HCT116 (cell line): ENCODE measurements at regions not wholly inside any gene's neighbourhood (a gene's known extent, or its start where the extent isn't known, plus 50 kb on each side); places are given as distances from the start of the nearest gene placed in this dataset.

Source experiments
- CTCF ChIP-seq, 3 experiments: fragments of 200-600 bp in 1 of 3; sonication (generic) in 1 of 3; IDR thresholded peaks in 2 of 3; conservative IDR thresholded peaks in 1 of 3; 2 replicates each; pipeline ENCODE4 v1.5.1; 2012 to 2017; ENCODE audit warnings: low read depth in 2 of 3, low read length in 2 of 3, antibody characterized with exemption in 1 of 3, borderline replicate concordance in 1 of 3, control low read depth in 1 of 3, mild to moderate bottlenecking in 1 of 3, mixed read lengths in 1 of 3, mixed run types in 1 of 3, moderate library complexity in 1 of 3; ENCODE audit not compliant: insufficient read depth in 1 of 3
- EZH2 ChIP-seq: fragments of 200-600 bp; sonication (generic); IDR thresholded peaks from 2 replicates; pipeline ENCODE4 v1.6.1; 2017; ENCODE audit warnings: antibody characterized with exemption, mixed run types
- EZH2phosphoT487 ChIP-seq: fragments of 200-600 bp; IDR thresholded peaks from 2 replicates; pipeline ENCODE4 v1.6.1; 2018; ENCODE audit warnings: antibody characterized with exemption, borderline replicate concordance
- FOSL1 ChIP-seq: IDR thresholded peaks from 2 replicates; pipeline ENCODE4 v1.6.1; 2012; ENCODE audit warnings: low read depth
- POLR2A ChIP-seq: IDR thresholded peaks from 2 replicates; pipeline ENCODE4 v1.7.0; 2011; ENCODE audit warnings: borderline replicate concordance; ENCODE audit not compliant: insufficient read depth, insufficient read length; ENCODE audit errors: extremely low read depth
- POLR2AphosphoS5 ChIP-seq: IDR thresholded peaks from 2 replicates; pipeline ENCODE4 v1.6.1; 2011; ENCODE audit warnings: mild to moderate bottlenecking, low read depth, low read length, moderate library complexity

- TF ChIP-seq POLR2A (no peak), CTCF (IDR thresholded peaks at IDR 0.05 in 2 of 3, conservative IDR thresholded peaks at IDR 0.05 in 1 of 3; ENCODE audit: borderline replicate concordance in 1 of 3, insufficient read depth in 1 of 3, low read depth in 2 of 3, low read length in 2 of 3) (no peak), EZH2 (no peak), EZH2phosphoT487 (no peak), POLR2AphosphoS5 (no peak), FOSL1 (no peak)
Measured at GRCh38 chr6:131354356-131354755, 218.7 kb upstream of the ARG1 start.
